Left renal cortex interstitium (tissue), 4 donors: ENCODE measurements at regions not wholly inside any gene's neighbourhood (a gene's known extent, or its start where the extent isn't known, plus 50 kb on each side); places are given as distances from the start of the nearest gene placed in this dataset.

Source experiments
- DNase-seq, 4 donors: peaks; one replicate each; pipeline ENCODE4 v3.0.0-alpha.2; 2013; ENCODE audit warnings: low read depth in 4 of 4, low spot score in 2 of 4, missing footprints in 1 of 4

DNA sequence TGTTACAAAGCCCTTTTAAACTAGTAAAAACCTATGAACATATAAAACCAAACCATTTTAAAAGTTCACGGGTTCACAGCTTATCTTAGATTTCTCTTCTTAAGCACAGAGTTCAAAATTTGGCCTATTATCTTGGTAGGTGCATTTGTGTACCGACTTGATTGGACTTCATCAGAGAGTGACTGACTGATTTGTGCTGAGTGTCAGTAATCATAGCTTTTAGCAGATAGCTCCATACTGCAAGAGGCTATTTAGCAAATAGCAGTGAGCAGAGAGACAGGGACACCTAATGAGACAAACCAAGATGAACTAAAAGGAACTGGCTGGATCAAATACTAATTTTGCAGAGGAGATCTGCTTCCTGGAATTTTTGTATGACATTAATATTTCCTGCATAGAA is 274.5 kb downstream of the PRR16 start:
- no peak for DNase-seq

- DNase-seq = no peak
Observed at GRCh38 chr5:120740989-120741388, 276.9 kb downstream of the PRR16 start.

- no peak for DNase-seq
Observed at GRCh38 chr5:120748474-120748873, 284.4 kb downstream of the PRR16 start.

DNA sequence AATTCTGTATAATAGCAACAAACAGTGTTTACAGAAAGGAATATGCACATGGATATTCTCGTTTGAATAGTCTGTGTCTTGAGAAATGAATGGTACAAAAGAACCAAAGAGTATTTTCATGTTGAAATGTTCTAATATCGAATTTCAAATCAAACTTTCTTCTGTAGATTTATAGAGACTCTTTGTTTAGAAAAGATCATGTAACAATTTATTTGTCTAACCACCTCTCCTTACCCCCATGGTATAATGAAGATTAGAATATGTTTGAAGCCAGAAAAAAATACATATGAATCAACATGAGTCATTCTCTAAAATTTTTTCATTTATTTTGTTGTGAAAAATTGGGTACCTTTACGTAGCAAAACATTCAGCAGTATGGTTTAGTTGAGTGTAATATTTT is 285.6 kb downstream of the PRR16 start:
- DNase-seq = no peak

DNA sequence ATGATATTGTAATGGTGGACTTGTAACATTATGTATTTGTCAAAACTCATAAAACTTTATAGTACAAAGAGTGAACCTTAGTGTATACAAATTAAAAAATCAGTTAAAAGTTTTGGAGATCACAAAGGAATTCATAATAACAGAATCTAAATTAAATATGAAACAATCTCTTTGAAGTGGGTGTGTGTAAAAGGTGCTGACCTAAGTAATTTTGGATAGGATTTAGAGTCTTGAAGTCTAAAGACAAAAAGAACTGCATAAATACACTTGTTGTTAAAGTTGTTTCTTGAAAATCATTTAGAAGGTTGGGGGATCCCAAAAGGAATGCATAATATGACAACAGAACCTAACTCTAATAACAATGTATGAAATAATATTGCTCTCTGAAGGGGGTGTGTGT is 295.5 kb downstream of the PRR16 start:
- DNase-seq = no peak

GRCh38 chr5:120761986-120762385 is 297.9 kb downstream of the PRR16 start:
- DNase-seq = no peak

GRCh38 chr5:120765189-120765588 is 301.1 kb downstream of the PRR16 start:
- DNase-seq = no peak

GRCh38 chr5:120767178-120767820 is 303.2 kb downstream of the PRR16 start:
- no peak for DNase-seq

DNA sequence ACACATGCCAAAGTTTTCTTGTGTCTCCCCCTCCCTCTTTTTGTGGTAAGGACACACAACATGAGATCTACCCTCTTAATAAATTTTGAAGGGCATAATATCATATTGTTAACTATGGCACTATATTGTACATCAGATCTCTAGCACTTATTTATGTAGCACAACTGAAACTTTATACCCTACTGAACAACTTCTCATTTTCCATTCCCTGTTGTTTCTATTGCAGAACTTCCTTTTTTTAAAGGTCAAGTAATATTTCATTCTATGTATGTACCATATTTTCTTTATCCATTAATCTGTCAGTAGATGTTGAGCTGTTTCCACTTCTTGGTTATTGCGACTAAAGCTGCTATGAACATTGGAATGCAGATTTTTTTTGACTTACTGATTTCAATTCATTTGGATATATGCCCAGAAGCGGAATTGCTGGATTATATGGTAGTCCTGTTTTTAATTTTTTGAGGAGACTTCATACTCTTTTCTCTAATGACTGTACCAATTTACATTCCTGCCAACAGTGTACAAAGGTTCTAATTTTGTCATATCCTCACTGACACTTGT is 305.3 kb downstream of the PRR16 start:
- DNase-seq = no peak

GRCh38 chr5:120771202-120771601 is 307.1 kb downstream of the PRR16 start:
- DNase-seq = no peak

DNA sequence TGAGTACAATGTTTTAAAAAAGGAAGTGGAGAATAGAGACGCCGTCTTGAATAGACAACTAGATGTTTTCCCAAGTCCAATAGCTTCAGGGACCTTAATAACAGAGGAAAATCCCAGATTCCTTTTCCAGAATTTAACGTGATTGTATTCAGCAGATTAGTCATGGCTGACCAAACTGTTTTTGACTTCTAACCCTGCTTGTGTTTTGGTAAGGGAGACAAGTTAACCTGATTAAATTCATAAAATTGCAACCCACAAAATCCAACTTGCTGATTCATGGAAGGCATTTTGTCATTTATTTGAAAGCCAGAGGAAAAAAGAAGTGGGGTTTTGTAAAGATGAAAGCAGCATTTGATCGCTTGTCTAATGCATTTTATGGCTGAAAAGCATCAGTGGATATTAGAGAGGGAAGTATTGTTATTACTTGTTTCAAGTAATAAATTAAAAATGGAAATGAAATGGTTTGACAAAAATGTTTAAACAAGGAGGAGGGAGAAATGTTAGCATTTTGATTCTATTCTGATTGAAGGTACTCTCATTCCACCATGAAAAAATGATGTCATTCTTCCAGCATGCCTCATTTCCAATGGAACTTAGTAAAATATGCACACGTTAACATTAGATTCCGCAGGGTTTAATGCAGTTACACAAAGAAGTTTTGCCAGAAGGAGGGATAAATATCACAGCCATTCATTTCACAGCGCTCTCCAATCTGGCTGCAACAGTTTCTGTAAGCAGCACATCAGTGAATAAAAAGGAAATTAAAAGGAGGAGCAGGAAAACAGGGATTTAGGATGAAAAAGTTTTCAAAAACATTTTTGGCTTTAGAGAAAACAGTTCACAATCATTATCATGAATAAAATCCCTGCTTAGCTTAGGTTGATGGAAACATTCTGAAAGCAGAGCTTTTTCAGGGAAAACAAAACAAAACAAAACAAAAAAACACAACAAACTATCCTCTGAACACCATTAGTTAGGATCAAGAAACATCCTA is 314.7 kb downstream of the PRR16 start:
- DNase-seq = no peak

DNA sequence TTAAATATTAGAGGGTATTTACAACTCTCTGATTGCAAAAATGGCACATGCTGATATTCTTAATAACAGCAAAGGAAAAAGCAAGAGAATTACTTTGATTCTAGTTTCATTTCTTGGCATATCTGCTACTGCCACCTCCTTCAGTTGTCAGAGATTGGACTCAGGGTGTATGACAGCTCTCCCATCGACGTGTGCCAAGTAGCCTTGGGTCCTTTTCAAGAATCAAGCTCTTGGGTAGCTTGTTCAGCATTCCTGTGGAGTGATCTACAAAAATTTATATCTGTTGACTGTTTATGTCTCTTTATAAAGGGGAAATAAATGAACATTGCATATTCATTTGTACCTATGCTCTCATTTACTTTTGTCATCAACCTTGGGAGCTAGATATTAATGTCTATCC is 315.6 kb downstream of the PRR16 start:
- no peak for DNase-seq

DNA sequence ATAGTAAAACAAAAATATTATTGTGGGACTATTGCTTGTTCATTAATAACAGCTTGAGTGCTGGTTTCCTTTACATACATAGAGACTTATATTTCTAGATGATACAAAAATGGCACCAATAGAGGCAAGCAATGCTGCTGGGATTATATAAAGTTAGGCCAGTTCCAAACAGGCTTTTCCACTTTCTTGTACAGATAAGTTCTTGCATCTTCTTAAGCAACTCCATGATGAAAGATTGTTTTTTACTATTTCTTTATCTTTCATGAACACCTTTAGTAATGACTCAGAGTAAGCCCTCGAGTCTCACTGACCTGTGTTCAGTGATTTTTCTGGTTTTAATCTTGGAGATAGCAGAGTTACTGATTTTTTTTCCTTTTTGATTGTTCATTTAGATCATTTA is 324.4 kb downstream of the PRR16 start:
- DNase-seq = no peak

DNA sequence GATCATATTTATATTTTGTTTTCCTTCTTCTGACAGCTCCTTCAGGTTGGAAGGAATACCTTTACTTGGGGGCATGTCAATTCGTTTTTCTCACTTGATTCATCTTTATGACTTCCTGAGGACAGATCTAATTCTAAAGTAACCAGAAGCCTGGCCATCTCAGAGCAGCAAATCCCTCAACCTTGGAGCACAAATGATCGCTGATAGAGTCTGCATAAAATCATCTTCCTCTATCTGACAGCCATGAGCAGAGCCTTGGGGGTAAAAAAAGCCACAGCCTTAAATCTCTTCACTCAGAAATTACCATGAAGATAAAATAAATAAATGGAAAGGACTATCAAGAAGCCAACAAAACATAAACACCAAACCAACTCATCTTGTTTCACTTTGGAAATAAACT is 325.8 kb downstream of the PRR16 start:
- no peak for DNase-seq

DNA sequence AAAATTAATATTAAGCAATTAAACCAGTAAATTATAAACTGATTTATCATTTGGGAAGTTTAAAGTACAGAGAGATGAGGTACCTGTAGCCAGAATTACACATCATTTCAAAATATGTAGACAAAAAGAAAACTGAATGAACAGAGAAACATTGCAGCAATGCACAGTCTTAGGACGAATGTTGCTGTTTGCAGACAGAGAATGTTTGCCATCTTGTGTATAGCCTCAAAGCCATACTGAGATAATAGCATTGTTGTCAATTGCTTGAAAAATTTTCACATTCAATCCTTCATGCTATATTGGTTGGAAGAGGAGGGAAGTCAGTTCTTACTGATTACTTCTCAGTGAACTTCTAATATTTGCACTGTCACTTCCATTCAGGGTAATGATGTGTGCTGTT is 326.2 kb downstream of the PRR16 start:
- no peak for DNase-seq

GRCh38 chr5:120792477-120792876 is 328.4 kb downstream of the PRR16 start:
- no peak for DNase-seq

- no peak for DNase-seq
Observed at GRCh38 chr5:120794121-120794520, 330.0 kb downstream of the PRR16 start.

GRCh38 chr5:120803282-120803681 is 339.2 kb downstream of the PRR16 start:
- DNase-seq = no peak

GRCh38 chr5:120805131-120805530 is 341.0 kb downstream of the PRR16 start:
- DNase-seq = no peak

GRCh38 chr5:120806202-120806601 is 342.1 kb downstream of the PRR16 start:
- no peak for DNase-seq

DNA sequence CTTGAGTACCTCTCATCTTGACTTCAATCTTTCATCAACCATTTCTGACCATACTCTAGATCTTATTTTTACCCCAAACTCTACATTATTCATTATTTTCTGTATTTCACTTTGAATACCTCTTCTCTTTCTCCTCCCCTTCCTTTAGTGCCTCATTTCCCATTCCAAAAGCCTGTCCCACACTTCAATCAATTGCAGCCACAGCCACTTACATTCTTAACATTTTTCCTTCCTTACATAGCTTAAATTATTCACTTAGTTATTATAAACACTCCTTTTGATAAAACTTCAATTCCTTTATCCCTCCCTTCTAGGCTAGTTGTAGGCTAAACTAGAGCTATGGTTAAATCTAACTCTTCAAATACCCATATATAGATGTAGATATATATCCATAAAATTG is 344.0 kb downstream of the PRR16 start:
- no peak for DNase-seq

DNA sequence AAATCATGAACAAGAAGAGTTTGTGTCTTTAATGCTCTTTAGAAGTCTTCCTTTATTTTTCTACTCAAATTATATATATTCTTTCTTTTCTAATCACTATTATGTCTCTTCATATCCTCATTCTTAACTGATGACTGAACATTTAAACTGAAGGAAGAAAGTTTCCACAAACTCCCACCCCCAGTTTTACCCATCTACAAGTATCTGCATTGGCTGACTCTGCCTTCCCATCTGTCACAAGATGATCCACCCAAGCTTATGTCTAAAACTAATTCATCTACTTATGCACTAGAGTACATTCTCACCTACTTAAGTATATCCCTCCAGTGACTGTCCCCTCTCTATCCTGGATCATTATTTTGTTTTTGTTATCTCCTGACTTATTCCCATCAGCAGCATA is 344.5 kb downstream of the PRR16 start:
- DNase-seq = no peak
